IMR-90 (cell line): ENCODE measurements at regions not wholly inside any gene's neighbourhood (a gene's known extent, or its start where the extent isn't known, plus 50 kb on each side); places are given as distances from the start of the nearest gene placed in this dataset.

Experiments
- ATAC-seq: fragments of 200-7000 bp; cut with Tn5 transposase; 2 replicates; pipeline ENCODE4 v1.9.1; 2020; ENCODE audit warnings: low read depth, mild to moderate bottlenecking, moderate library complexity
- BruUV-seq: library from RNA; stranded (reverse); fragments of 400-500 nt; replicated peaks from 2 replicates; lab custom pipeline; 2021; lab: Mats Ljungman, UMichigan
- CTCF ChIA-PET: fragments of 300-600 bp; formaldehyde crosslinking; extraction: SDS; loops from one replicate; lab custom pipeline; 2021; ENCODE audit warnings: antibody characterized with exemption; lab: Yijun Ruan, JAX
- POLR2A ChIA-PET: fragments of 300-600 bp; sonication (Branson Sonifier 250); formaldehyde crosslinking; loops from one replicate; lab custom pipeline; 2022; ENCODE audit warnings: antibody characterized with exemption; ENCODE audit not compliant: unreplicated experiment; lab: Charles Lee
- DNase-seq: peaks from one replicate; pipeline ENCODE4 v3.0.0; 2013
- H2AFZ ChIP-seq: replicated peaks from 2 replicates; pipeline ENCODE3; 2013; ENCODE audit warnings: low read length, mild to moderate bottlenecking; ENCODE audit not compliant: poor library complexity
- H2AK5ac ChIP-seq: 2 replicates; pipeline ENCODE4 v1.6.1; 2013; ENCODE audit warnings: low read depth, low read length, inconsistent platforms
- H2AK9ac ChIP-seq: replicated peaks from 2 replicates; pipeline ENCODE3; 2013; ENCODE audit warnings: mild to moderate bottlenecking, low read depth, low read length, moderate library complexity; ENCODE audit not compliant: poor library complexity
- H2BK120ac ChIP-seq: 2 replicates; pipeline ENCODE4 v1.6.1; 2013; ENCODE audit warnings: low read depth, low read length, inconsistent platforms
- H2BK15ac ChIP-seq: 3 replicates; pipeline ENCODE4 v1.6.1; 2013; ENCODE audit warnings: low read depth, low read length, inconsistent platforms
- H2BK20ac ChIP-seq: 2 replicates; pipeline ENCODE4 v1.6.1; 2013; ENCODE audit warnings: low read depth, mild to moderate bottlenecking, inconsistent platforms, low read length, moderate library complexity
- H2BK5ac ChIP-seq: 2 replicates; pipeline ENCODE4 v1.6.1; 2013; ENCODE audit warnings: mild to moderate bottlenecking, low read depth, low read length, inconsistent platforms; ENCODE audit not compliant: poor library complexity, severe bottlenecking
- H3K14ac ChIP-seq: replicated peaks from 2 replicates; pipeline ENCODE4 v1.6.1; 2013; ENCODE audit warnings: low read depth, low read length, inconsistent platforms
- H3K18ac ChIP-seq: 2 replicates; pipeline ENCODE4 v1.6.1; 2013; ENCODE audit warnings: low read depth, low read length, control low read depth
- H3K23ac ChIP-seq: 2 replicates; pipeline ENCODE4 v1.6.1; 2013; ENCODE audit warnings: low read depth, low read length, inconsistent platforms
- H3K27ac ChIP-seq: 2 replicates; pipeline ENCODE4 v1.5.1; 2013; ENCODE audit warnings: mild to moderate bottlenecking, control low read depth, low read length; ENCODE audit not compliant: insufficient read depth
- H3K27me3 ChIP-seq: 2 replicates; pipeline ENCODE4 v1.6.1; 2013; ENCODE audit warnings: low read length; ENCODE audit not compliant: control insufficient read depth, insufficient read depth
- H3K36me3 ChIP-seq: 2 replicates; pipeline ENCODE4 v1.6.1; 2013; ENCODE audit warnings: low read length, mixed read lengths; ENCODE audit not compliant: control insufficient read depth, insufficient read depth
- H3K4ac ChIP-seq: 2 replicates; pipeline ENCODE4 v1.6.1; 2013; ENCODE audit warnings: low read depth, low read length, inconsistent platforms
- H3K4me1 ChIP-seq: 2 replicates; pipeline ENCODE4 v1.6.1; 2013; ENCODE audit warnings: low read length, mixed read lengths; ENCODE audit not compliant: control insufficient read depth, insufficient read depth
- H3K4me2 ChIP-seq: 2 replicates; pipeline ENCODE4 v1.6.1; 2013; ENCODE audit warnings: low read depth, mild to moderate bottlenecking, control low read depth, low read length, moderate library complexity
- H3K4me3 ChIP-seq: 2 replicates; pipeline ENCODE4 v1.5.1; 2013; ENCODE audit warnings: low read depth, mild to moderate bottlenecking, control low read depth, low read length, moderate library complexity; ENCODE audit not compliant: insufficient read depth
- H3K56ac ChIP-seq: 2 replicates; pipeline ENCODE4 v1.6.1; 2013; ENCODE audit warnings: low read length, inconsistent platforms; ENCODE audit not compliant: insufficient read depth; ENCODE audit errors: extremely low read depth
- H3K79me1 ChIP-seq, 2 experiments: 2 replicates each; pipeline ENCODE4 v1.6.1; 2013; ENCODE audit warnings: low read length in 2 of 2, inconsistent platforms in 1 of 2, low read depth in 1 of 2
- H3K9ac ChIP-seq: 2 replicates; pipeline ENCODE4 v1.6.1; 2013; ENCODE audit warnings: low read depth, low read length, control low read depth
- H3K9me1 ChIP-seq: 2 replicates; pipeline ENCODE4 v1.6.1; 2013; ENCODE audit warnings: low read length, inconsistent platforms; ENCODE audit not compliant: insufficient read depth
- H3K9me3 ChIP-seq: 2 replicates; pipeline ENCODE4 v1.6.1; 2013; ENCODE audit warnings: low read length; ENCODE audit not compliant: control insufficient read depth, insufficient read depth
- H4K20me1 ChIP-seq: 2 replicates; pipeline ENCODE4 v1.6.1; 2013; ENCODE audit warnings: low read length, inconsistent platforms; ENCODE audit not compliant: insufficient read depth
- H4K5ac ChIP-seq: 2 replicates; pipeline ENCODE4 v1.6.1; 2013; ENCODE audit warnings: mild to moderate bottlenecking, low read depth, low read length, control low read depth
- H4K8ac ChIP-seq, 2 experiments: 2 replicates each; pipeline ENCODE4 v1.6.1; 2013; ENCODE audit warnings: low read depth in 2 of 2, low read length in 2 of 2, control low read depth in 1 of 2, inconsistent platforms in 1 of 2
- H4K91ac ChIP-seq: 2 replicates; pipeline ENCODE4 v1.6.1; 2013; ENCODE audit warnings: low read depth, low read length, inconsistent platforms; ENCODE audit not compliant: insufficient read depth
- CEBPB ChIP-seq: IDR thresholded peaks from 2 replicates; pipeline ENCODE4 v1.6.1; 2012; ENCODE audit warnings: low read depth, low read length, improper control_type of control experiment
- ELK1 ChIP-seq: fragments of 150-350 bp; IDR thresholded peaks from 2 replicates; pipeline ENCODE4 v1.6.1; 2016; ENCODE audit warnings: low read depth, mild to moderate bottlenecking, low read length, moderate library complexity, borderline replicate concordance
- RAD21 ChIP-seq: IDR thresholded peaks from 2 replicates; pipeline ENCODE4 v1.6.1; 2012; ENCODE audit warnings: low read length, improper control_type of control experiment
- USF2 ChIP-seq: fragments of 150-350 bp; IDR thresholded peaks from 2 replicates; pipeline ENCODE4 v1.6.1; 2017; ENCODE audit warnings: mild to moderate bottlenecking, antibody characterized with exemption, low read length, low read depth
- WGBS, 2 experiments: methylation state at CpG; one replicate each; pipeline versions ENCODE4 v1.1.5 to v1.1.7; 2013; ENCODE audit warnings: missing lambda C conversion rate in 2 of 2; ENCODE audit not compliant: insufficient read length in 1 of 2; ENCODE audit errors: extremely low coverage in 2 of 2; 5-methylcytosine and 5-hydroxymethylcytosine counted together
- dilution Hi-C: fragments of 300-500 bp; cut with HindIII; formaldehyde crosslinking; loops from one replicate; pipeline ENCODE4 v1.14.3; 2018; ENCODE audit warnings: low sequenced_read_pairs; ENCODE audit not compliant: unreplicated experiment
- in situ Hi-C: fragments of 300-500 bp; cut with MboI; formaldehyde crosslinking; loops from 3 replicates; pipeline ENCODE4 v1.14.3; 2019; ENCODE audit warnings: low sequenced_read_pairs, inconsistent platforms, mixed read lengths
- intact Hi-C: fragments of 100-400 bp; cut with micrococcal nuclease; formaldehyde crosslinking; loops from 2 replicates; pipeline ENCODE4 v1.10.0; 2022

GRCh38 chr13:55617241-55617640, 1523.5 kb upstream of the PRR20A start:
- H3K9me3 ChIP-seq: peaks cover 6% of the 10 kb centered on the region
- H3K36me3 ChIP-seq: no peaks in the 10 kb centered on the region
- H2AK9ac ChIP-seq: no peak overlapping the region
- no peak overlapping the region for H3K4me3 ChIP-seq
- POLR2A ChIA-PET: no interaction called here
- CTCF ChIA-PET: no interaction called here
- H2AFZ ChIP-seq: no peak overlapping the region
- H3K27me3 ChIP-seq: no peaks in the 10 kb centered on the region
- DNase-seq: no peak
- BruUV-seq: no TSS peak
- no peak overlapping the region for H2BK120ac ChIP-seq
- no peak overlapping the region for H2AK5ac ChIP-seq
- H3K9me1 ChIP-seq: no peaks in the 10 kb centered on the region
- H2BK5ac ChIP-seq: no peak overlapping the region
- no peak overlapping the region for H3K56ac ChIP-seq
- H3K79me1 ChIP-seq: no peaks in the 10 kb centered on the region
- H4K8ac ChIP-seq: no peak overlapping the region
- no peak overlapping the region for H3K9ac ChIP-seq
- H4K5ac ChIP-seq: no peak overlapping the region
- WGBS, 2 experiments: no CpG with 5 or more reads among the region's 3 CpGs
- H4K20me1 ChIP-seq: no peaks in the 10 kb centered on the region
- in situ Hi-C loops (no loop called here), dilution Hi-C loops (no loop called here), intact Hi-C loops (no loop called here)
- H3K4ac ChIP-seq: no peak overlapping the region
- H3K27ac ChIP-seq: no peak overlapping the region
- H3K18ac ChIP-seq: no peak overlapping the region
- H3K14ac ChIP-seq: no peak overlapping the region
- no peak overlapping the region for H2BK15ac ChIP-seq
- H3K23ac ChIP-seq: no peak overlapping the region
- TF ChIP-seq CEBPB (no peak), RAD21 (no peak), ELK1 (no peak), USF2 (no peak)
- no peak overlapping the region for H3K4me2 ChIP-seq
- ATAC-seq: no peak
- no peak overlapping the region for H2BK20ac ChIP-seq
- H4K91ac ChIP-seq: no peak overlapping the region
- H3K4me1 ChIP-seq: no peaks in the 10 kb centered on the region
